Heart left ventricle (tissue), 4 donors: ENCODE measurements at regions not wholly inside any gene's neighbourhood (a gene's known extent, or its start where the extent isn't known, plus 50 kb on each side); places are given as distances from the start of the nearest gene placed in this dataset.

Experiments used
- microRNA-seq, 4 donors: library from miRNA; unstranded; fragments of <30 nt; microRNA quantifications; one replicate each; pipeline versions ENCODE4 to v1.2.0, GENCODE V29; 2017 to 2020
- donor health status: DM: no; HTN: yes; CAD: no.
- donor health status: DM: yes; HTN: yes; CAD: no.

Small RNAs in the stretch of these regions (microRNA-seq; reads per million reads assigned to microRNA genes)
- 0 to 0.38 (median 0.10) reads per million in 4 donors for gene MIR4510
